OCI-LY3 (cell line): ENCODE measurements at regions not wholly inside any gene's neighbourhood (a gene's known extent, or its start where the extent isn't known, plus 50 kb on each side); places are given as distances from the start of the nearest gene placed in this dataset.

Source experiments
- EZH2phosphoT487 ChIP-seq: fragments of 200-600 bp; shearing (Covaris generic); IDR thresholded peaks from 2 replicates; pipeline ENCODE4 v1.6.1; 2018; ENCODE audit warnings: antibody characterized with exemption, mixed run types, low read depth
- TF ChIP-seq, protein P1 (sequence below): fragments of 200-600, 300-600 bp; sonication (generic); IDR thresholded peaks from 2 replicates; pipeline ENCODE4 v1.5.1; 2014; ENCODE audit warnings: antibody characterized with exemption, low read length, low read depth

DNA sequence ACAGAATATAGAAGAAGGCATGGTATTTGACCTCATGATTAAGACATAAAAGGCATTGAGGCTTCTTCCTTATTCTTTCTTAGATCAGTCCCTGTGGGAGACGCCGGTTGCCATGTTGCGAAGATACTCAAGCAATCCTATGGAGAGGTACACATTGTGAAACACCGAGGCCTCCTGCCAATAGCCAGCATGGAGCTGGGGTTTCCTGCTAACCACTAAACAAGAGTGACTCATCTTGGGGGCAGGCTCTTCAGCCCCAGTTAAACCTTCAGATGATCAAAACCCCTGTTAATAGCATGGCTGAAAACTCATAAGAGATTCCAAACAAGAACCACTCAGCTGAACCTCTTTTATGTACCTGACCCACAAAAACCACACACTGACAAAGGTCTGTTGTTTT is 478.8 kb downstream of the CD83 start:
- TF ChIP-seq, protein P1, sequence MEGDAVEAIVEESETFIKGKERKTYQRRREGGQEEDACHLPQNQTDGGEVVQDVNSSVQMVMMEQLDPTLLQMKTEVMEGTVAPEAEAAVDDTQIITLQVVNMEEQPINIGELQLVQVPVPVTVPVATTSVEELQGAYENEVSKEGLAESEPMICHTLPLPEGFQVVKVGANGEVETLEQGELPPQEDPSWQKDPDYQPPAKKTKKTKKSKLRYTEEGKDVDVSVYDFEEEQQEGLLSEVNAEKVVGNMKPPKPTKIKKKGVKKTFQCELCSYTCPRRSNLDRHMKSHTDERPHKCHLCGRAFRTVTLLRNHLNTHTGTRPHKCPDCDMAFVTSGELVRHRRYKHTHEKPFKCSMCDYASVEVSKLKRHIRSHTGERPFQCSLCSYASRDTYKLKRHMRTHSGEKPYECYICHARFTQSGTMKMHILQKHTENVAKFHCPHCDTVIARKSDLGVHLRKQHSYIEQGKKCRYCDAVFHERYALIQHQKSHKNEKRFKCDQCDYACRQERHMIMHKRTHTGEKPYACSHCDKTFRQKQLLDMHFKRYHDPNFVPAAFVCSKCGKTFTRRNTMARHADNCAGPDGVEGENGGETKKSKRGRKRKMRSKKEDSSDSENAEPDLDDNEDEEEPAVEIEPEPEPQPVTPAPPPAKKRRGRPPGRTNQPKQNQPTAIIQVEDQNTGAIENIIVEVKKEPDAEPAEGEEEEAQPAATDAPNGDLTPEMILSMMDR = no peak
- no peak for TF ChIP-seq EZH2phosphoT487
